ENCODE measurements at regions not wholly inside any gene's neighbourhood (a gene's known extent, or its start where the extent isn't known, plus 50 kb on each side); places are given as distances from the start of the nearest gene placed in this dataset.

GRCh38 chr7:86320341-86320740 lies 323.4 kb upstream of the GRM3 start:
- H3K27ac ChIP-seq: no peak overlapping the region
- no peaks in the 10 kb centered on the region for H3K36me3 ChIP-seq
- TF ChIP-seq, protein P1, sequence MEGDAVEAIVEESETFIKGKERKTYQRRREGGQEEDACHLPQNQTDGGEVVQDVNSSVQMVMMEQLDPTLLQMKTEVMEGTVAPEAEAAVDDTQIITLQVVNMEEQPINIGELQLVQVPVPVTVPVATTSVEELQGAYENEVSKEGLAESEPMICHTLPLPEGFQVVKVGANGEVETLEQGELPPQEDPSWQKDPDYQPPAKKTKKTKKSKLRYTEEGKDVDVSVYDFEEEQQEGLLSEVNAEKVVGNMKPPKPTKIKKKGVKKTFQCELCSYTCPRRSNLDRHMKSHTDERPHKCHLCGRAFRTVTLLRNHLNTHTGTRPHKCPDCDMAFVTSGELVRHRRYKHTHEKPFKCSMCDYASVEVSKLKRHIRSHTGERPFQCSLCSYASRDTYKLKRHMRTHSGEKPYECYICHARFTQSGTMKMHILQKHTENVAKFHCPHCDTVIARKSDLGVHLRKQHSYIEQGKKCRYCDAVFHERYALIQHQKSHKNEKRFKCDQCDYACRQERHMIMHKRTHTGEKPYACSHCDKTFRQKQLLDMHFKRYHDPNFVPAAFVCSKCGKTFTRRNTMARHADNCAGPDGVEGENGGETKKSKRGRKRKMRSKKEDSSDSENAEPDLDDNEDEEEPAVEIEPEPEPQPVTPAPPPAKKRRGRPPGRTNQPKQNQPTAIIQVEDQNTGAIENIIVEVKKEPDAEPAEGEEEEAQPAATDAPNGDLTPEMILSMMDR (IDR thresholded peaks at IDR 0.05): no peak
- TF ChIP-seq POLR2A (IDR thresholded peaks at IDR 0.05): no peak
- intact Hi-C loops (cut with DNase I): no loop called here
- H3K4me1 ChIP-seq: no peaks in the 10 kb centered on the region
- DNase-seq: no peak
- no peak overlapping the region for H3K4me3 ChIP-seq
- peaks cover 0 to 4% (median 0%) of the 10 kb centered on the region in 12 donors for H3K9me3 ChIP-seq
- H3K27me3 ChIP-seq: no peaks in the 10 kb centered on the region
- no peak for ATAC-seq

GRCh38 chr7:86313842-86314241 lies 329.9 kb upstream of the GRM3 start:
- intact Hi-C loops (cut with DNase I): no loop called here
- H3K9me3 ChIP-seq: no peaks in the 10 kb centered on the region
- TF ChIP-seq, protein P1 (IDR thresholded peaks at IDR 0.05): no peak
- TF ChIP-seq POLR2A (IDR thresholded peaks at IDR 0.05): no peak
- WGBS, 4 donors: 37 to 42% (median 39%) methylated on average over 2 of the region's 2 CpGs
- H3K4me1 ChIP-seq: no peaks in the 10 kb centered on the region
- H3K27ac ChIP-seq: no peak overlapping the region
- no peaks in the 10 kb centered on the region for H3K27me3 ChIP-seq
- no peak overlapping the region for H3K4me3 ChIP-seq
- H3K36me3 ChIP-seq: no peaks in the 10 kb centered on the region
- no peak for ATAC-seq
- DNase-seq: no peak

DNA sequence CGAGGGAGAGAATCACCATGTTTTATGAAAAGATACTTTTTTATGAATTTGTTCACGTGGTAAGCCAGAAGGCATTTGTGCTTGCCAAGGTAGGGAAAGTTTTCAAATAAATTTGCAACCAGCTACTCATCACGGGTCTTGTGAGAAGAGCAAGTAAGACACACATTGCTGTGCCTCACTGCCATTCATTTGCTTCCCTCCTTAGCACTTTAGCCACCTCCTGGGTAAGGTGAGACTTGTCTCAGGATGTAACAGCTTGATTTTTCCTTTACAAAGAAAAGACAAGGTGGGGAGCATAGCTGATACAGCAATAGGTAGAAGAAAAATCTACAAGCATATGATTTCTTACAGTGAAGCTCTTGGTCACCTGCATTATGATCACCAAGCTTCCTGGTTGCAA lies 342.4 kb upstream of the GRM3 start:
- ATAC-seq (no peak), DNase-seq (no peak)
- no peaks in the 10 kb centered on the region for H3K27me3 ChIP-seq
- WGBS, 4 donors: 28 to 38% (median 32%) methylated on average over 3 of the region's 3 CpGs
- no peaks in the 10 kb centered on the region for H3K9me3 ChIP-seq
- H3K27ac ChIP-seq: no peak overlapping the region
- no peak for TF ChIP-seq POLR2A (IDR thresholded peaks at IDR 0.05)
- TF ChIP-seq, protein P1 (IDR thresholded peaks at IDR 0.05): no peak
- H3K4me3 ChIP-seq: no peak overlapping the region
- H3K36me3 ChIP-seq: no peaks in the 10 kb centered on the region
- intact Hi-C loops (cut with DNase I): no loop called here
- H3K4me1 ChIP-seq: no peaks in the 10 kb centered on the region

GRCh38 chr7:86295526-86295925 lies 348.2 kb upstream of the GRM3 start:
- H3K27ac ChIP-seq: no peak overlapping the region
- H3K4me1 ChIP-seq: no peaks in the 10 kb centered on the region
- intact Hi-C loops (cut with DNase I): no loop called here
- WGBS, 4 donors: 62 to 71% (median 66%) methylated on average over 2 of the region's 2 CpGs
- ATAC-seq (no peak), DNase-seq (no peak)
- no peaks in the 10 kb centered on the region for H3K9me3 ChIP-seq
- TF ChIP-seq, protein P1 (IDR thresholded peaks at IDR 0.05): no peak
- TF ChIP-seq POLR2A (IDR thresholded peaks at IDR 0.05): no peak
- no peak overlapping the region for H3K4me3 ChIP-seq
- H3K27me3 ChIP-seq: no peaks in the 10 kb centered on the region
- H3K36me3 ChIP-seq: no peaks in the 10 kb centered on the region

Measured in heart left ventricle (tissue), 16 donors.